Transverse colon (tissue), 4 donors: ENCODE measurements at regions not wholly inside any gene's neighbourhood (a gene's known extent, or its start where the extent isn't known, plus 50 kb on each side); places are given as distances from the start of the nearest gene placed in this dataset.

Experiments
- DNase-seq: peaks from one replicate; pipeline ENCODE4 v3.0.0-alpha.2; 2019
- H3K27ac ChIP-seq, 4 donors: fragments of 200-600 bp; sonication (generic); 2 replicates each; pipeline ENCODE4 v1.5.1; 2016 to 2018; ENCODE audit warnings: inconsistent platforms in 4 of 4
- H3K27me3 ChIP-seq: fragments of 200-600 bp; sonication (generic); 2 replicates; pipeline ENCODE4 v1.5.1; 2017; ENCODE audit warnings: inconsistent platforms
- H3K36me3 ChIP-seq, 4 donors: fragments of 200-600 bp; sonication (generic); 2 replicates each; pipeline ENCODE4 v1.5.1; 2017 to 2019; ENCODE audit warnings: inconsistent platforms in 4 of 4
- H3K4me1 ChIP-seq, 4 donors: fragments of 200-600 bp; sonication (generic); 2 replicates each; pipeline ENCODE4 v1.5.1; 2017 to 2020; ENCODE audit warnings: inconsistent platforms in 4 of 4
- H3K4me3 ChIP-seq, 4 donors: fragments of 200-600 bp; sonication (generic); 1 replicate in 1 of 4; 2 replicates in 3 of 4; pipeline versions ENCODE4 v1.5.1 to v1.6.1; 2017 to 2019; ENCODE audit warnings: inconsistent platforms in 4 of 4
- H3K9me3 ChIP-seq, 2 donors: fragments of 200-600 bp; sonication (generic); 2 replicates each; pipeline ENCODE4 v1.5.1; 2017 to 2019; ENCODE audit warnings: inconsistent platforms in 2 of 2
- CTCF ChIP-seq, 5 experiments: fragments of 200-600 bp in 3 of 5; fragments of 450-650 bp in 2 of 5; sonication (generic) in 3 of 5; IDR thresholded peaks; 1 replicate in 2 of 5; 2 replicates in 3 of 5; pipeline ENCODE4 v1.5.1; 2016 to 2017; ENCODE audit warnings: antibody characterized with exemption in 5 of 5, inconsistent platforms in 3 of 5, mild to moderate bottlenecking in 2 of 5, moderate library complexity in 1 of 5
- EP300 ChIP-seq: sonication (generic); formaldehyde crosslinking; IDR thresholded peaks from one replicate; pipeline ENCODE4 v1.6.1; 2017; ENCODE audit warnings: antibody characterized with exemption, low read depth
- POLR2A ChIP-seq: fragments of 450-650 bp; IDR thresholded peaks from one replicate; pipeline ENCODE4 v1.6.1; 2016; ENCODE audit warnings: antibody characterized with exemption, mild to moderate bottlenecking, moderate library complexity
- POLR2AphosphoS5 ChIP-seq, 3 donors: sonication (generic); formaldehyde crosslinking; IDR thresholded peaks; one replicate each; pipeline ENCODE4 v1.6.1; 2016; ENCODE audit warnings: antibody characterized with exemption in 3 of 3
- WGBS, 2 donors: methylation state at CpG; one replicate each; pipeline ENCODE4 v1.1.5; 2018; ENCODE audit warnings: low coverage in 1 of 2; 5-methylcytosine and 5-hydroxymethylcytosine counted together
- in situ Hi-C, 4 donors: fragments of 200-750 bp; cut with MboI; loops; one replicate each; pipeline versions ENCODE4 v1.15.0 to v1.15.1; 2017; ENCODE audit warnings: low sequenced_read_pairs in 3 of 4, low pct_ligation_motif_present in 1 of 4, low pct_unique_long_range_greater_than_20kb in 1 of 4
- intact Hi-C: fragments of 100-400 bp; cut with DNase I; formaldehyde crosslinking; loops from one replicate; pipeline ENCODE4 v1.15.1; 2023; ENCODE audit warnings: low total_unique reads

GRCh38 chr9:109556786-109557185 lies 58.7 kb upstream of the PTPN3 start:
- intact Hi-C loops = no loop called here
- Histone ChIP-seq H3K4me3 (no peak overlapping the region), H3K36me3 (no peaks in the 10 kb centered on the region), H3K4me1 (no peaks in the 10 kb centered on the region), H3K27ac (no peak overlapping the region), H3K9me3 (no peaks in the 10 kb centered on the region), H3K27me3 (no peaks in the 10 kb centered on the region)
- no peak for DNase-seq
- in situ Hi-C loops = no loop called here
- TF ChIP-seq EP300 (no peak), CTCF (IDR thresholded peaks at IDR 0.05) (no peak), POLR2A (no peak), POLR2AphosphoS5 (IDR thresholded peaks at IDR 0.05) (no peak)
- WGBS, 2 donors = 59 to 83% methylated on average over 1 to 3 of the region's 3 CpGs

DNA sequence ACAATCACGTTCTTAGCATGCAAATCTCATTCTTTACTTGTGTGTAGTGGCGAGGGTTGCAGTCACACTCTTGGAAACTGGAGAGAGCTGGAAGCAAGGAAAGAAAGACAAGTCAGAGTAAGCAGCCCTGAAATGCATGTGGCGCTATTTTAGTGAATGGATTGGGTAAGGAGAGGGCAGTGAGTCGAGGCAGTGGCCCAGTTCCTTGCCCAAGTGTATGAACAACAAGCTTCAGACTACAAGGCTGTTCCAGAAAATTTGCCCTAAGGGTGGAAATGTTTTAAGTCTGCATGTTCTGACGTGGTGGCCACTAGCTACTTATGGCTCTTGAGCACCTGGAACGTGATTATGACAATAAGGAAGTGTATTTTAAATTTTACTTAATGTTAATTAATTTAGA lies 59.4 kb upstream of the PTPN3 start:
- 58 to 66% methylated on average over 4 to 6 of the region's 6 CpGs for WGBS, 2 donors
- Histone ChIP-seq H3K36me3 (no peaks in the 10 kb centered on the region), H3K27ac (no peak overlapping the region), H3K9me3 (no peaks in the 10 kb centered on the region), H3K4me3 (no peak overlapping the region), H3K27me3 (no peaks in the 10 kb centered on the region), H3K4me1 (no peaks in the 10 kb centered on the region)
- intact Hi-C loops (no loop called here), in situ Hi-C loops (no loop called here)
- no peak for DNase-seq
- TF ChIP-seq POLR2A (no peak), CTCF (IDR thresholded peaks at IDR 0.05) (no peak), POLR2AphosphoS5 (IDR thresholded peaks at IDR 0.05) (no peak), EP300 (no peak)

- intact Hi-C loops = no loop called here
- Histone ChIP-seq H3K27me3 (no peaks in the 10 kb centered on the region), H3K4me1 (no peaks in the 10 kb centered on the region), H3K36me3 (no peaks in the 10 kb centered on the region), H3K27ac (no peak overlapping the region), H3K9me3 (no peaks in the 10 kb centered on the region), H3K4me3 (no peak overlapping the region)
- in situ Hi-C loops = no loop called here
- DNase-seq = no peak
- 86 to 90% methylated on average over 4 to 5 of the region's 5 CpGs for WGBS, 2 donors
- no peak for TF ChIP-seq EP300
- no peak for TF ChIP-seq CTCF (IDR thresholded peaks at IDR 0.05)
- no peak for TF ChIP-seq POLR2AphosphoS5 (IDR thresholded peaks at IDR 0.05)
- no peak for TF ChIP-seq POLR2A
Measured at GRCh38 chr9:109558718-109559151, 60.6 kb upstream of the PTPN3 start.

DNA sequence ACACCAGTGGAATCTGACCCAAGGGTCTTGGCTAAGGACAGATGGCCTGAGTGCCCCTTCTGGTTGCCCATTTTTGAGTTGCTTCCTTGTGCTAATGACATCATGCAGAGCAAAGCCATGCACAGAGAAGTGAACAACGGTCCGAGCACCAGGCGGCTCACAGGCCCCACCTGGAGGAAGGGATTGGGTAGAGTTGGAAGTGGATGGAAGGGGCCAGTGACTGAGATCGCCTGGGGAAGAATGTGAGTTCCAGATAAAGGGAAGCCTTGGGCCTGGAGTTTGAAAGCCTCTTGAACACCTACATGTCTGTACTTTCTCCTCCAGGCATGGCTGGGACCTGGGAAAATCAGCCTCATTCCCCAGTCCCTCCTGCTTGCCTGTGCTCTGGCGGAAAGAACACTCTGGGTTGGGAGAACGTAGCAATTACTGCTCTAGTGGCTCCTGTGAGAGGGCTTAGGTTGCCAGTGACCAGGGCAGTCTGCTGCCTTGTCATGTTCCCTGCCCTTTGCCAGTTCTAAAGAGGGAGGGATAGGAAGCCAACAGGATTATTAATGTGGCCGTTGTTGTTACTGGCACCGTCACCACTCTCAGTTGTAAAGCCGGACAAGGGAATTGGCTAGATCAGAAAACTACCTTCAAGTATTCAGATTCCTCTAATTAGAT lies 62.5 kb upstream of the PTPN3 start:
- Histone ChIP-seq H3K4me1 (no peaks in the 10 kb centered on the region), H3K9me3 (no peaks in the 10 kb centered on the region), H3K27ac (no peak overlapping the region), H3K4me3 (no peak overlapping the region), H3K27me3 (peaks cover 6% of the 10 kb centered on the region), H3K36me3 (no peaks in the 10 kb centered on the region)
- in situ Hi-C loops (no loop called here), intact Hi-C loops (no loop called here)
- WGBS, 2 donors = 76 to 78% methylated on average over 7 to 9 of the region's 9 CpGs
- TF ChIP-seq POLR2A = no peak
- TF ChIP-seq EP300 = no peak
- TF ChIP-seq POLR2AphosphoS5 (IDR thresholded peaks at IDR 0.05) = no peak
- no peak for TF ChIP-seq CTCF (IDR thresholded peaks at IDR 0.05)
- no peak for DNase-seq
